H9 (cell line): ENCODE measurements at regions not wholly inside any gene's neighbourhood (a gene's known extent, or its start where the extent isn't known, plus 50 kb on each side); places are given as distances from the start of the nearest gene placed in this dataset.

Source experiments
- DNase-seq: peaks from one replicate; pipeline ENCODE4 v3.0.0-alpha.2; 2017
- H2AFZ ChIP-seq: one replicate; pipeline ENCODE4 v1.6.1; 2013; ENCODE audit warnings: mild to moderate bottlenecking, low read length, control low read depth, moderate library complexity
- H2AK5ac ChIP-seq: 2 replicates; pipeline ENCODE4 v1.6.1; 2013; ENCODE audit warnings: low read length, control low read depth, mixed read lengths; ENCODE audit not compliant: insufficient read length
- H2BK120ac ChIP-seq: one replicate; pipeline ENCODE4 v1.6.1; 2013; ENCODE audit warnings: low read depth, mild to moderate bottlenecking, low read length, control low read depth, inconsistent platforms; ENCODE audit not compliant: poor library complexity, severe bottlenecking
- H2BK12ac ChIP-seq: 2 replicates; pipeline ENCODE4 v1.6.1; 2013; ENCODE audit warnings: low read length, control low read depth, mixed read lengths, low read depth; ENCODE audit not compliant: insufficient read length
- H2BK15ac ChIP-seq: 2 replicates; pipeline ENCODE4 v1.6.1; 2013; ENCODE audit warnings: low read depth, low read length, control low read depth
- H2BK20ac ChIP-seq: one replicate; pipeline ENCODE4 v1.6.1; 2013; ENCODE audit warnings: low read depth, mild to moderate bottlenecking, low read length, control low read depth, inconsistent platforms; ENCODE audit not compliant: poor library complexity, severe bottlenecking
- H2BK5ac ChIP-seq: 2 replicates; pipeline ENCODE4 v1.6.1; 2013; ENCODE audit warnings: low read length, control low read depth, mixed read lengths; ENCODE audit not compliant: insufficient read length
- H3K14ac ChIP-seq: 2 replicates; pipeline ENCODE4 v1.6.1; 2013; ENCODE audit warnings: low read length, control low read depth; ENCODE audit not compliant: insufficient read depth
- H3K18ac ChIP-seq: 2 replicates; pipeline ENCODE4 v1.6.1; 2013; ENCODE audit warnings: low read depth, mild to moderate bottlenecking, mixed read lengths, low read length, control low read depth; ENCODE audit not compliant: insufficient read length
- H3K23ac ChIP-seq: 2 replicates; pipeline ENCODE4 v1.6.1; 2013; ENCODE audit warnings: low read length, control low read depth, mixed read lengths, low read depth; ENCODE audit not compliant: insufficient read length
- H3K23me2 ChIP-seq: 2 replicates; pipeline ENCODE4 v1.6.1; 2013; ENCODE audit warnings: low read depth, mild to moderate bottlenecking, mixed read lengths, low read length, control low read depth; ENCODE audit not compliant: insufficient read length, poor library complexity, severe bottlenecking
- H3K27ac ChIP-seq: 2 replicates; pipeline ENCODE4 v1.5.1; 2013; ENCODE audit warnings: low read length, control low read depth, mixed read lengths, low read depth; ENCODE audit not compliant: insufficient read length
- H3K27me3 ChIP-seq: 2 replicates; pipeline ENCODE4 v1.6.1; 2013; ENCODE audit warnings: low read length, control low read depth, inconsistent platforms; ENCODE audit not compliant: insufficient read depth
- H3K4ac ChIP-seq: 2 replicates; pipeline ENCODE4 v1.6.1; 2013; ENCODE audit warnings: low read depth, mild to moderate bottlenecking, control low read depth, inconsistent platforms, low read length, moderate library complexity
- H3K4me1 ChIP-seq: 2 replicates; pipeline ENCODE4 v1.6.1; 2013; ENCODE audit warnings: low read length, control low read depth, inconsistent platforms; ENCODE audit not compliant: insufficient read depth
- H3K4me2 ChIP-seq: 2 replicates; pipeline ENCODE4 v1.6.1; 2013; ENCODE audit warnings: low read length, control low read depth, mixed read lengths; ENCODE audit not compliant: insufficient read length, insufficient read depth
- H3K56ac ChIP-seq: 2 replicates; pipeline ENCODE4 v1.6.1; 2013; ENCODE audit warnings: low read depth, mild to moderate bottlenecking, mixed read lengths, low read length, control low read depth; ENCODE audit not compliant: insufficient read length
- H3K79me1 ChIP-seq: 2 replicates; pipeline ENCODE4 v1.6.1; 2013; ENCODE audit warnings: low read depth, mild to moderate bottlenecking, moderate library complexity, low read length, control low read depth, inconsistent platforms; ENCODE audit not compliant: insufficient read depth, poor library complexity, severe bottlenecking
- H3K79me2 ChIP-seq: 2 replicates; pipeline ENCODE4 v1.6.1; 2013; ENCODE audit warnings: low read length, control low read depth, inconsistent platforms; ENCODE audit not compliant: insufficient read depth
- H3K9ac ChIP-seq: 2 replicates; pipeline ENCODE4 v1.6.1; 2013; ENCODE audit warnings: low read length, control low read depth, mixed read lengths; ENCODE audit not compliant: insufficient read length; ENCODE audit errors: extremely low read depth
- H3K9me3 ChIP-seq: one replicate; pipeline ENCODE4 v1.6.1; 2013; ENCODE audit warnings: low read depth, low read length, inconsistent platforms; ENCODE audit not compliant: control insufficient read depth
- H3T11ph ChIP-seq: one replicate; pipeline ENCODE4 v1.6.1; 2013; ENCODE audit warnings: mild to moderate bottlenecking, low read length, control low read depth, inconsistent platforms
- H4K20me1 ChIP-seq: one replicate; pipeline ENCODE4 v1.6.1; 2013; ENCODE audit not compliant: control insufficient read depth, insufficient read length, insufficient read depth
- H4K5ac ChIP-seq: 2 replicates; pipeline ENCODE4 v1.6.1; 2013; ENCODE audit warnings: low read depth, mild to moderate bottlenecking, mixed read lengths, low read length, control low read depth; ENCODE audit not compliant: insufficient read length
- H4K8ac ChIP-seq: replicated peaks from 2 replicates; pipeline ENCODE4 v1.6.1; 2013; ENCODE audit warnings: low read length, control low read depth, mixed read lengths, low read depth; ENCODE audit not compliant: insufficient read length
- H4K91ac ChIP-seq: 2 replicates; pipeline ENCODE4 v1.6.1; 2013; ENCODE audit warnings: low read depth, mild to moderate bottlenecking, moderate library complexity, mixed read lengths, low read length, control low read depth; ENCODE audit not compliant: insufficient read length
- H3K27ac Mint-ChIP-seq, 3 experiments: 2 replicates in 2 of 3; 3 replicates in 1 of 3; pipeline ENCODE4 v1.8.0; 2020 to 2021; ENCODE audit warnings: mixed read lengths in 3 of 3, mild to moderate bottlenecking in 1 of 3, moderate library complexity in 1 of 3
- H3K27me3 Mint-ChIP-seq: 2 replicates; pipeline ENCODE4 v1.8.0; 2021; ENCODE audit warnings: low read depth, mild to moderate bottlenecking, moderate library complexity, mixed read lengths
- H3K36me3 Mint-ChIP-seq, 3 experiments: 2 replicates in 2 of 3; 3 replicates in 1 of 3; pipeline ENCODE4 v1.8.0; 2020 to 2021; ENCODE audit warnings: low read depth in 3 of 3, mixed read lengths in 3 of 3; ENCODE audit not compliant: insufficient read depth in 1 of 3
- H3K4me1 Mint-ChIP-seq, 2 experiments: 2 replicates each; pipeline ENCODE4 v1.8.0; 2020; ENCODE audit warnings: mixed read lengths in 2 of 2
- H3K4me3 Mint-ChIP-seq, 2 experiments: 2 replicates in 1 of 2; 3 replicates in 1 of 2; pipeline ENCODE4 v1.8.0; 2020 to 2021; ENCODE audit warnings: mild to moderate bottlenecking in 2 of 2, mixed read lengths in 2 of 2, moderate library complexity in 1 of 2
- H3K9me3 Mint-ChIP-seq, 2 experiments: 2 replicates in 1 of 2; 3 replicates in 1 of 2; pipeline ENCODE4 v1.8.0; 2020; ENCODE audit warnings: mild to moderate bottlenecking in 2 of 2, mixed read lengths in 2 of 2, moderate library complexity in 1 of 2
- WGBS: extraction: QIAGEN DNeasy Blood & Tissue Kit; methylation state at CpG from one replicate; pipeline ENCODE4 v1.1.7; 2013; ENCODE audit warnings: missing lambda C conversion rate, low lambda C conversion rate, mixed read lengths; ENCODE audit not compliant: insufficient read length; ENCODE audit errors: extremely low coverage; 5-methylcytosine and 5-hydroxymethylcytosine counted together
- TF ChIP-seq, protein P1 (sequence below): fragments of 200-600 bp; sonication (generic); conservative IDR thresholded peaks from 3 replicates; pipeline ENCODE4 v1.8.0; 2021; ENCODE audit warnings: antibody characterized with exemption, mild to moderate bottlenecking

DNA sequence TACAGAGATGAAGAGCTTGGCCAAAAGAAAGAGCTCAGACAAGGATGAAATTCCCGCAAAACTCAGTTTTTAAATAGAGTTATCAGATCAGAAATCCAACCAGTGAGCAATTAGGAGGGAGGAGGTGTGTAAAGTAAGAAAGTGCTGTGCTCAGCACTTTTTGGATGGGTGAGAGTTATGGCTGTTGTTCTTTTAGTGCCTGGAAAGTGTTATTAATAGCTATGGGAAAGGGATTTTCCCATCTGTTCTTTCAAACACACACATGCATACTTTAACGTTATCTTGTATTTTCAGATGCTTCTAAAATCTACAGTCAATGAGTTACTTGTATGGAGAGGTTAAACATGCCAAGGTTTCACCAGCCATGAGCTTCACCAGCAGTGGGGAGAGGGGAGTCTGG lies 107.3 kb upstream of the TMEM72 start:
- Histone ChIP-seq H3K4me2 (no peak overlapping the region), H2BK5ac (no peak overlapping the region), H3K79me1 (no peaks in the 10 kb centered on the region), H2AFZ (no peak overlapping the region), H3K23me2 (no peaks in the 10 kb centered on the region), H3K18ac (no peak overlapping the region), H3K79me2 (no peaks in the 10 kb centered on the region), H4K5ac (no peak overlapping the region), H2BK12ac (no peak overlapping the region), H3K9ac (no peak overlapping the region), H3K4ac (no peak overlapping the region), H4K8ac (no peak overlapping the region), H2BK15ac (no peak overlapping the region), H2AK5ac (no peak overlapping the region), H2BK20ac (no peak overlapping the region), H4K91ac (no peak overlapping the region), H3K56ac (no peak overlapping the region), H3K27ac (no peak overlapping the region), H3K23ac (no peak overlapping the region), H4K20me1 (no peaks in the 10 kb centered on the region), H3K9me3 (no peaks in the 10 kb centered on the region), H2BK120ac (no peak overlapping the region), H3T11ph (no peak overlapping the region), H3K27me3 (no peaks in the 10 kb centered on the region), H3K4me1 (no peaks in the 10 kb centered on the region), H3K14ac (no peak overlapping the region)
- peaks cover 2 to 5% of the 10 kb centered on the region in 2 experiments; a peak in 4 of 5 replicates for H3K9me3 Mint-ChIP-seq
- H3K4me3 Mint-ChIP-seq = no peak overlapping the region
- H3K36me3 Mint-ChIP-seq = peaks cover 0 to 6% (median 4%) of the 10 kb centered on the region in 3 experiments; a peak in 4 of 7 replicates
- no peak overlapping the region for H3K27ac Mint-ChIP-seq
- peaks cover 2% of the 10 kb centered on the region for H3K27me3 Mint-ChIP-seq
- no peak for DNase-seq
- H3K4me1 Mint-ChIP-seq = peaks cover 10 to 17% of the 10 kb centered on the region in 2 experiments
- no CpG with 5 or more reads among the region's 2 CpGs for WGBS
- TF ChIP-seq, protein P1, sequence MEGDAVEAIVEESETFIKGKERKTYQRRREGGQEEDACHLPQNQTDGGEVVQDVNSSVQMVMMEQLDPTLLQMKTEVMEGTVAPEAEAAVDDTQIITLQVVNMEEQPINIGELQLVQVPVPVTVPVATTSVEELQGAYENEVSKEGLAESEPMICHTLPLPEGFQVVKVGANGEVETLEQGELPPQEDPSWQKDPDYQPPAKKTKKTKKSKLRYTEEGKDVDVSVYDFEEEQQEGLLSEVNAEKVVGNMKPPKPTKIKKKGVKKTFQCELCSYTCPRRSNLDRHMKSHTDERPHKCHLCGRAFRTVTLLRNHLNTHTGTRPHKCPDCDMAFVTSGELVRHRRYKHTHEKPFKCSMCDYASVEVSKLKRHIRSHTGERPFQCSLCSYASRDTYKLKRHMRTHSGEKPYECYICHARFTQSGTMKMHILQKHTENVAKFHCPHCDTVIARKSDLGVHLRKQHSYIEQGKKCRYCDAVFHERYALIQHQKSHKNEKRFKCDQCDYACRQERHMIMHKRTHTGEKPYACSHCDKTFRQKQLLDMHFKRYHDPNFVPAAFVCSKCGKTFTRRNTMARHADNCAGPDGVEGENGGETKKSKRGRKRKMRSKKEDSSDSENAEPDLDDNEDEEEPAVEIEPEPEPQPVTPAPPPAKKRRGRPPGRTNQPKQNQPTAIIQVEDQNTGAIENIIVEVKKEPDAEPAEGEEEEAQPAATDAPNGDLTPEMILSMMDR = no peak
